K562 (cell line): ENCODE measurements at regions not wholly inside any gene's neighbourhood (a gene's known extent, or its start where the extent isn't known, plus 50 kb on each side); places are given as distances from the start of the nearest gene placed in this dataset.

ENCODE experiments used
- ADNP ChIP-seq: fragments of 200-800 bp; sonication (Bioruptor generic); IDR thresholded peaks from 2 replicates; pipeline ENCODE4 v1.6.1; 2016; ENCODE audit warnings: missing genetic modification characterization, missing compliant biosample characterization
- EP300 ChIP-seq: IDR thresholded peaks from 2 replicates; pipeline ENCODE4 v1.6.1; 2012; ENCODE audit warnings: low read length, improper control_type of control experiment
- EZH2 ChIP-seq: IDR thresholded peaks from 2 replicates; pipeline ENCODE4 v1.6.1; 2012; ENCODE audit warnings: low read depth, mild to moderate bottlenecking, inconsistent platforms, low read length, borderline replicate concordance
- HNRNPL ChIP-seq: fragments of 200-400 bp; formaldehyde crosslinking; IDR thresholded peaks from 2 replicates; pipeline ENCODE4 v1.6.1; 2017; ENCODE audit warnings: low read depth, mild to moderate bottlenecking, low read length
- MEF2D ChIP-seq: conservative IDR thresholded peaks from 2 replicates; pipeline ENCODE4 v1.6.1; 2016; ENCODE audit warnings: low read depth, missing genetic modification characterization, missing compliant biosample characterization
- MNT ChIP-seq, 2 experiments: fragments of 450-650 bp; conservative IDR thresholded peaks; 2 replicates each; pipeline ENCODE4 v1.6.1; 2017; ENCODE audit warnings: mild to moderate bottlenecking in 2 of 2, moderate library complexity in 2 of 2
- NEUROD1 ChIP-seq: fragments of 150-350 bp; IDR thresholded peaks from 2 replicates; pipeline ENCODE4 v1.6.1; 2014; ENCODE audit warnings: borderline replicate concordance, low read length, low read depth; ENCODE audit not compliant: partially characterized antibody
- RBM22 ChIP-seq: fragments of 200-400 bp; formaldehyde crosslinking; IDR thresholded peaks from 2 replicates; pipeline ENCODE4 v1.6.1; 2018; ENCODE audit warnings: low read length, low read depth; ENCODE audit not compliant: poor library complexity, severe bottlenecking
- ZBTB40 ChIP-seq, 2 experiments: fragments of 450-650 bp in 1 of 2; sonication (generic) in 1 of 2; formaldehyde crosslinking in 1 of 2; IDR thresholded peaks; 2 replicates each; pipeline versions ENCODE4 v1.7.1 to v1.9.0; 2016 to 2022; ENCODE audit warnings: inconsistent platforms in 1 of 2, mild to moderate bottlenecking in 1 of 2, missing genetic modification reagents in 1 of 2
- ZNF224 ChIP-seq: sonication (generic); formaldehyde crosslinking; IDR thresholded peaks from 2 replicates; pipeline ENCODE4 v1.8.0; 2022; ENCODE audit warnings: mild to moderate bottlenecking, missing genetic modification reagents
- ZNF592 ChIP-seq: fragments of 450-650 bp; IDR thresholded peaks from 2 replicates; pipeline ENCODE4 v1.6.1; 2017; ENCODE audit warnings: antibody characterized with exemption, mild to moderate bottlenecking

GRCh38 chr4:186844059-186844681, 120.5 kb upstream of the FAT1 start (continued):
- TF ChIP-seq ZBTB40 (IDR thresholded peaks at IDR 0.05) = 0 out of 2 replicates have a peak, but pooled peaks have one; percentile 18
- no peak for TF ChIP-seq ZBTB40 (CRISPR knock-in tag; IDR thresholded peaks at IDR 0.05)
- no peak for TF ChIP-seq MEF2D (tag)
- TF ChIP-seq NEUROD1 = no peak
- peak; percentile 33; the same call in 1 of the 2 replicates for TF ChIP-seq EP300
- peak; percentile 74 for TF ChIP-seq ZNF592
- no peak for TF ChIP-seq MNT (conservative IDR thresholded peaks at IDR 0.05)
- TF ChIP-seq EZH2 = no peak
- no peak for TF ChIP-seq RBM22
- TF ChIP-seq HNRNPL = no peak
- no peak for TF ChIP-seq ZNF224
- TF ChIP-seq ADNP (tag) = 0 out of 2 replicates have a peak, but pooled peaks have one; percentile 9
